GM12878 (cell line): ENCODE measurements at regions not wholly inside any gene's neighbourhood (a gene's known extent, or its start where the extent isn't known, plus 50 kb on each side); places are given as distances from the start of the nearest gene placed in this dataset.

Experiments
- BCLAF1 ChIP-seq: fragments of 450-650 bp; IDR thresholded peaks from 2 replicates; pipeline ENCODE4 v1.6.1; 2017; ENCODE audit warnings: antibody characterized with exemption, mild to moderate bottlenecking, moderate library complexity
- BRCA1 ChIP-seq: IDR thresholded peaks from 2 replicates; pipeline ENCODE4 v1.6.1; 2011; ENCODE audit warnings: low read depth, low read length, improper control_type of control experiment
- CBFB ChIP-seq: IDR thresholded peaks from 2 replicates; pipeline ENCODE4 v1.6.1; 2016; ENCODE audit warnings: antibody characterized with exemption, low read depth
- E2F8 ChIP-seq: fragments of 450-650 bp; IDR thresholded peaks from 2 replicates; pipeline ENCODE4 v1.6.1; 2018; ENCODE audit warnings: mild to moderate bottlenecking, low read depth, moderate library complexity; ENCODE audit not compliant: partially characterized antibody
- EZH2 ChIP-seq: IDR thresholded peaks from 2 replicates; pipeline ENCODE4 v1.6.1; 2012; ENCODE audit warnings: low read depth, mild to moderate bottlenecking, control low read depth, inconsistent platforms, low read length, borderline replicate concordance; ENCODE audit not compliant: control insufficient read depth
- HCFC1 ChIP-seq: fragments of 150-350 bp; IDR thresholded peaks from 2 replicates; pipeline ENCODE4 v1.6.1; 2014; ENCODE audit warnings: low read length
- JUNB ChIP-seq: IDR thresholded peaks from 2 replicates; pipeline ENCODE4 v1.6.1; 2016; ENCODE audit warnings: antibody characterized with exemption, mild to moderate bottlenecking
- MEF2A ChIP-seq: IDR thresholded peaks from 2 replicates; pipeline ENCODE4 v1.6.1; 2011; ENCODE audit warnings: low read depth, mild to moderate bottlenecking, low read length, moderate library complexity; ENCODE audit not compliant: insufficient read depth
- NBN ChIP-seq: fragments of 450-650 bp; IDR thresholded peaks from 2 replicates; pipeline ENCODE4 v1.6.1; 2016
- POLR2AphosphoS2 ChIP-seq: IDR thresholded peaks from 2 replicates; pipeline ENCODE4 v1.6.1; 2011; ENCODE audit warnings: low read depth, mild to moderate bottlenecking, low read length, improper control_type of control experiment, moderate library complexity
- SMAD1 ChIP-seq: fragments of 450-650 bp; IDR thresholded peaks from 2 replicates; pipeline ENCODE4 v1.6.1; 2018; ENCODE audit warnings: mild to moderate bottlenecking, low read depth; ENCODE audit not compliant: partially characterized antibody
- SMC3 ChIP-seq: IDR thresholded peaks from 2 replicates; pipeline ENCODE4 v1.6.1; 2011; ENCODE audit warnings: low read length, improper control_type of control experiment, borderline replicate concordance
- SREBF1 ChIP-seq: IDR thresholded peaks from 2 replicates; pipeline ENCODE4 v1.6.1; 2012; ENCODE audit warnings: mild to moderate bottlenecking, low read length
- TARDBP ChIP-seq: IDR thresholded peaks from 2 replicates; pipeline ENCODE4 v1.6.1; 2016; ENCODE audit warnings: borderline replicate concordance
- TCF7 ChIP-seq: IDR thresholded peaks from 2 replicates; pipeline ENCODE4 v1.6.1; 2014; ENCODE audit warnings: antibody characterized with exemption, borderline replicate concordance
- WRNIP1 ChIP-seq: IDR thresholded peaks from 2 replicates; pipeline ENCODE4 v1.6.1; 2011; ENCODE audit warnings: low read depth, low read length, improper control_type of control experiment, borderline replicate concordance
- ZBED1 ChIP-seq: IDR thresholded peaks from 2 replicates; pipeline ENCODE4 v1.6.1; 2016; ENCODE audit warnings: borderline replicate concordance
- ZNF24 ChIP-seq: fragments of 450-650 bp; IDR thresholded peaks from 2 replicates; pipeline ENCODE4 v1.6.1; 2017; ENCODE audit warnings: antibody characterized with exemption, mild to moderate bottlenecking
- TF ChIP-seq, protein P1 (sequence below): IDR thresholded peaks from 2 replicates; pipeline ENCODE4 v1.6.1; 2012; ENCODE audit warnings: low read depth, low read length, improper control_type of control experiment
- TF ChIP-seq, protein P2 (sequence below): IDR thresholded peaks from 2 replicates; pipeline ENCODE4 v1.6.1; 2012; ENCODE audit warnings: improper control_type of control experiment, low read depth, low read length; ENCODE audit not compliant: insufficient replicate concordance

- TF ChIP-seq, protein P1, sequence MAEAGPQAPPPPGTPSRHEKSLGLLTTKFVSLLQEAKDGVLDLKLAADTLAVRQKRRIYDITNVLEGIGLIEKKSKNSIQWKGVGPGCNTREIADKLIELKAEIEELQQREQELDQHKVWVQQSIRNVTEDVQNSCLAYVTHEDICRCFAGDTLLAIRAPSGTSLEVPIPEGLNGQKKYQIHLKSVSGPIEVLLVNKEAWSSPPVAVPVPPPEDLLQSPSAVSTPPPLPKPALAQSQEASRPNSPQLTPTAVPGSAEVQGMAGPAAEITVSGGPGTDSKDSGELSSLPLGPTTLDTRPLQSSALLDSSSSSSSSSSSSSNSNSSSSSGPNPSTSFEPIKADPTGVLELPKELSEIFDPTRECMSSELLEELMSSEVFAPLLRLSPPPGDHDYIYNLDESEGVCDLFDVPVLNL = no peak
- TF ChIP-seq SMAD1 (no peak), TARDBP (no peak), BCLAF1 (no peak), E2F8 (no peak), ZNF24 (no peak), JUNB (peak; percentile 98), MEF2A (peak; percentile 61; the same call in 1 of the 2 replicates), ZBED1 (peak; percentile 59; the same call in 1 of the 2 replicates), CBFB (peak; percentile 63; the same call in 1 of the 2 replicates), HCFC1 (no peak), SMC3 (no peak; the same call in 1 of the 2 replicates), POLR2AphosphoS2 (no peak), SREBF1 (no peak), EZH2 (no peak), NBN (no peak), WRNIP1 (no peak), TCF7 (peak; percentile 88), BRCA1 (no peak)
- TF ChIP-seq, protein P2, sequence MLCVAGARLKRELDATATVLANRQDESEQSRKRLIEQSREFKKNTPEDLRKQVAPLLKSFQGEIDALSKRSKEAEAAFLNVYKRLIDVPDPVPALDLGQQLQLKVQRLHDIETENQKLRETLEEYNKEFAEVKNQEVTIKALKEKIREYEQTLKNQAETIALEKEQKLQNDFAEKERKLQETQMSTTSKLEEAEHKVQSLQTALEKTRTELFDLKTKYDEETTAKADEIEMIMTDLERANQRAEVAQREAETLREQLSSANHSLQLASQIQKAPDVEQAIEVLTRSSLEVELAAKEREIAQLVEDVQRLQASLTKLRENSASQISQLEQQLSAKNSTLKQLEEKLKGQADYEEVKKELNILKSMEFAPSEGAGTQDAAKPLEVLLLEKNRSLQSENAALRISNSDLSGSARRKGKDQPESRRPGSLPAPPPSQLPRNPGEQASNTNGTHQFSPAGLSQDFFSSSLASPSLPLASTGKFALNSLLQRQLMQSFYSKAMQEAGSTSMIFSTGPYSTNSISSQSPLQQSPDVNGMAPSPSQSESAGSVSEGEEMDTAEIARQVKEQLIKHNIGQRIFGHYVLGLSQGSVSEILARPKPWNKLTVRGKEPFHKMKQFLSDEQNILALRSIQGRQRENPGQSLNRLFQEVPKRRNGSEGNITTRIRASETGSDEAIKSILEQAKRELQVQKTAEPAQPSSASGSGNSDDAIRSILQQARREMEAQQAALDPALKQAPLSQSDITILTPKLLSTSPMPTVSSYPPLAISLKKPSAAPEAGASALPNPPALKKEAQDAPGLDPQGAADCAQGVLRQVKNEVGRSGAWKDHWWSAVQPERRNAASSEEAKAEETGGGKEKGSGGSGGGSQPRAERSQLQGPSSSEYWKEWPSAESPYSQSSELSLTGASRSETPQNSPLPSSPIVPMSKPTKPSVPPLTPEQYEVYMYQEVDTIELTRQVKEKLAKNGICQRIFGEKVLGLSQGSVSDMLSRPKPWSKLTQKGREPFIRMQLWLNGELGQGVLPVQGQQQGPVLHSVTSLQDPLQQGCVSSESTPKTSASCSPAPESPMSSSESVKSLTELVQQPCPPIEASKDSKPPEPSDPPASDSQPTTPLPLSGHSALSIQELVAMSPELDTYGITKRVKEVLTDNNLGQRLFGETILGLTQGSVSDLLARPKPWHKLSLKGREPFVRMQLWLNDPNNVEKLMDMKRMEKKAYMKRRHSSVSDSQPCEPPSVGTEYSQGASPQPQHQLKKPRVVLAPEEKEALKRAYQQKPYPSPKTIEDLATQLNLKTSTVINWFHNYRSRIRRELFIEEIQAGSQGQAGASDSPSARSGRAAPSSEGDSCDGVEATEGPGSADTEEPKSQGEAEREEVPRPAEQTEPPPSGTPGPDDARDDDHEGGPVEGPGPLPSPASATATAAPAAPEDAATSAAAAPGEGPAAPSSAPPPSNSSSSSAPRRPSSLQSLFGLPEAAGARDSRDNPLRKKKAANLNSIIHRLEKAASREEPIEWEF = no peak
Measured at GRCh38 chr3:118772547-118773011, 262.1 kb downstream of the IGSF11 start (continued).
